SK-N-SH (cell line): ENCODE measurements at regions not wholly inside any gene's neighbourhood (a gene's known extent, or its start where the extent isn't known, plus 50 kb on each side); places are given as distances from the start of the nearest gene placed in this dataset.

Experiments
- CTCF ChIA-PET: fragments of 300-600, 350-600 bp; formaldehyde crosslinking; extraction: SDS; loops from one replicate; lab custom pipeline; 2021; lab: Yijun Ruan, JAX
- POLR2A ChIA-PET: fragments of 350-600 bp; sonication (Branson Sonifier 250); formaldehyde crosslinking; extraction: SDS; loops from one replicate; lab custom pipeline; 2020; ENCODE audit warnings: antibody characterized with exemption, inconsistent platforms; lab: Yijun Ruan, JAX
- DNase-seq: peaks from one replicate; pipeline ENCODE4 v3.0.0; 2012
- H2AFZ ChIP-seq: fragments of 200-600 bp; sonication (generic); 2 replicates; pipeline ENCODE4 v1.8.1; 2016; ENCODE audit warnings: antibody characterized with exemption, mild to moderate bottlenecking, low read depth
- H3F3A ChIP-seq: fragments of 200-600 bp; sonication (generic); replicated peaks from 2 replicates; pipeline ENCODE3; 2016; ENCODE audit warnings: antibody characterized with exemption, mild to moderate bottlenecking; ENCODE audit not compliant: insufficient read depth
- H3K27ac ChIP-seq, 2 experiments: fragments of 200-500 bp in 1 of 2; fragments of 200-600 bp in 1 of 2; sonication (Bioruptor generic) in 1 of 2; sonication (generic), shearing (Covaris generic) in 1 of 2; 2 replicates each; pipeline versions ENCODE4 v1.5.1 to v1.6.1; 2014 to 2016; ENCODE audit warnings: low read depth in 2 of 2, inconsistent platforms in 1 of 2, low read length in 1 of 2, mild to moderate bottlenecking in 1 of 2, mixed read lengths in 1 of 2
- H3K27me3 ChIP-seq: fragments of 200-600 bp; sonication (generic), shearing (Covaris generic); 2 replicates; pipeline ENCODE4 v1.6.1; 2016; ENCODE audit warnings: mixed run types; ENCODE audit not compliant: insufficient read depth
- H3K36me3 ChIP-seq, 2 experiments: fragments of 200-500 bp in 1 of 2; fragments of 200-600 bp in 1 of 2; sonication (Bioruptor generic) in 1 of 2; sonication (generic) in 1 of 2; replicated peaks in 1 of 2; 2 replicates each; pipeline versions ENCODE3 to v1.5.1; 2014 to 2016; ENCODE audit warnings: low read length in 1 of 2, mild to moderate bottlenecking in 1 of 2; ENCODE audit not compliant: insufficient read depth in 2 of 2, control insufficient read depth in 1 of 2
- H3K4me1 ChIP-seq, 2 experiments: fragments of 200-500 bp in 1 of 2; fragments of 200-600 bp in 1 of 2; sonication (Bioruptor generic) in 1 of 2; sonication (generic), shearing (Covaris generic) in 1 of 2; 2 replicates each; pipeline versions ENCODE4 v1.5.1 to v1.6.1; 2014 to 2016; ENCODE audit warnings: low read depth in 1 of 2, low read length in 1 of 2, mixed run types in 1 of 2; ENCODE audit not compliant: insufficient read depth in 2 of 2, control insufficient read depth in 1 of 2
- H3K4me2 ChIP-seq: fragments of 200-600 bp; sonication (generic), shearing (Covaris generic); 2 replicates; pipeline ENCODE4 v1.6.1; 2017; ENCODE audit warnings: mixed run types
- H3K4me3 ChIP-seq, 2 experiments: fragments of 200-500 bp in 1 of 2; fragments of 200-600 bp in 1 of 2; sonication (Bioruptor generic) in 1 of 2; sonication (generic), shearing (Covaris generic) in 1 of 2; 2 replicates each; pipeline versions ENCODE4 v1.5.1 to v1.8.1; 2014 to 2016; ENCODE audit warnings: low read depth in 2 of 2, inconsistent platforms in 1 of 2, low read length in 1 of 2, mild to moderate bottlenecking in 1 of 2, mixed read lengths in 1 of 2, moderate library complexity in 1 of 2
- H3K79me2 ChIP-seq: fragments of 200-600 bp; sonication (generic); 2 replicates; pipeline ENCODE4 v1.8.1; 2017; ENCODE audit warnings: mild to moderate bottlenecking; ENCODE audit not compliant: insufficient read depth
- H3K9ac ChIP-seq: fragments of 200-600 bp; sonication (generic); 2 replicates; pipeline ENCODE4 v1.6.1; 2017; ENCODE audit warnings: mixed run types
- H3K9me2 ChIP-seq: fragments of 200-600 bp; sonication (generic); 2 replicates; pipeline ENCODE4 v1.6.1; 2017; ENCODE audit warnings: mixed run types
- H3K9me3 ChIP-seq: fragments of 200-600 bp; sonication (generic); 2 replicates; pipeline ENCODE4 v1.6.1; 2017; ENCODE audit warnings: mixed run types, mild to moderate bottlenecking, moderate library complexity
- H4K20me1 ChIP-seq: fragments of 200-600 bp; sonication (generic); 2 replicates; pipeline ENCODE4 v1.6.1; 2017; ENCODE audit warnings: mild to moderate bottlenecking, mixed run types; ENCODE audit not compliant: insufficient read depth
- ELF1 ChIP-seq: IDR thresholded peaks from 2 replicates; pipeline ENCODE4 v1.4.0; 2012
- FOSL2 ChIP-seq: IDR thresholded peaks from 2 replicates; pipeline ENCODE4 v1.4.0; 2012; ENCODE audit warnings: low read depth, mild to moderate bottlenecking, moderate library complexity, borderline replicate concordance
- FOXJ3 ChIP-seq: sonication (generic); formaldehyde crosslinking; IDR thresholded peaks from 2 replicates; pipeline ENCODE4 v1.5.1; 2020; ENCODE audit warnings: mild to moderate bottlenecking, missing genetic modification reagents
- GATA2 ChIP-seq: sonication (generic); formaldehyde crosslinking; IDR thresholded peaks from 2 replicates; pipeline ENCODE4 v1.5.0; 2020; ENCODE audit warnings: mild to moderate bottlenecking, missing genetic modification reagents
- MXI1 ChIP-seq: IDR thresholded peaks from 2 replicates; pipeline ENCODE4 v1.6.1; 2012; ENCODE audit warnings: mild to moderate bottlenecking, low read depth, low read length, improper control_type of control experiment
- NRF1 ChIP-seq: IDR thresholded peaks from 2 replicates; pipeline ENCODE4 v1.6.1; 2012; ENCODE audit warnings: low read depth, mild to moderate bottlenecking, low read length
- SIN3A ChIP-seq: IDR thresholded peaks from 2 replicates; pipeline ENCODE4 v1.6.1; 2012; ENCODE audit warnings: low read depth, mild to moderate bottlenecking, low read length, moderate library complexity, borderline replicate concordance
- TAF1 ChIP-seq: IDR thresholded peaks from 2 replicates; pipeline ENCODE4 v1.6.1; 2012; ENCODE audit warnings: low read depth, mild to moderate bottlenecking, low read length, moderate library complexity, borderline replicate concordance
- YY1 ChIP-seq: IDR thresholded peaks from 2 replicates; pipeline ENCODE4 v1.4.0; 2012; ENCODE audit warnings: low read depth, mild to moderate bottlenecking
- WGBS: methylation state at CpG from one replicate; pipeline ENCODE4 v1.1.6; 2017; ENCODE audit warnings: low lambda C conversion rate; 5-methylcytosine and 5-hydroxymethylcytosine counted together
- TF ChIP-seq, protein P1 (sequence below): IDR thresholded peaks from 2 replicates; pipeline ENCODE4 v1.4.0; 2012; ENCODE audit warnings: low read depth, borderline replicate concordance
- TF ChIP-seq, protein P2 (sequence below): IDR thresholded peaks from 2 replicates; pipeline ENCODE4 v1.6.1; 2012; ENCODE audit warnings: mild to moderate bottlenecking, low read depth, low read length, moderate library complexity
- TF ChIP-seq, protein P3 (sequence below): fragments of 200-600 bp; sonication (generic); IDR thresholded peaks from 2 replicates; pipeline ENCODE4 v1.6.1; 2017; ENCODE audit warnings: antibody characterized with exemption, mild to moderate bottlenecking, moderate library complexity

DNA sequence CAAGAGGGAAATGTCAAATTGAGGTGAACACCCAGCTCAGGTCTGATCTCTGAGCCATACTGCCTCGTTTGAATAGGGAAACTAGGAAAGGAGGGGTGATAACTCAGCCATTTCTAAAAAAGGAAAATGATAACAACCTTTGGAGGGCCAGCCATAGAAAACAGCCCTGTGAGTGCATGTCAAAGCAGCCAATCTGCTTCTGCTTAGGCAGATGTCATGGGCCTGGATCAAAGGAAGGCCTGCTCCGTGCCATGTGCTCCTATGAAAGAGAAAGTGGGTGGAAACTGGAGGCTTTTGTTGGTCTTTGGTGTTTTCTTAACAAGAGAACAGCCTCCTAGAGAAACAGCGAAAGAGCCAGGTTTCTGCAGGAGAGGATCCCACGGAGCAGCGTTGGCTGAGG, 428.0 kb downstream of the DHX35 start (continued):
- TF ChIP-seq SIN3A (no peak), NRF1 (no peak), YY1 (no peak), ELF1 (no peak), FOXJ3 (no peak), GATA2 (CRISPR knock-in tag) (no peak), MXI1 (no peak)
- TF ChIP-seq, protein P1, sequence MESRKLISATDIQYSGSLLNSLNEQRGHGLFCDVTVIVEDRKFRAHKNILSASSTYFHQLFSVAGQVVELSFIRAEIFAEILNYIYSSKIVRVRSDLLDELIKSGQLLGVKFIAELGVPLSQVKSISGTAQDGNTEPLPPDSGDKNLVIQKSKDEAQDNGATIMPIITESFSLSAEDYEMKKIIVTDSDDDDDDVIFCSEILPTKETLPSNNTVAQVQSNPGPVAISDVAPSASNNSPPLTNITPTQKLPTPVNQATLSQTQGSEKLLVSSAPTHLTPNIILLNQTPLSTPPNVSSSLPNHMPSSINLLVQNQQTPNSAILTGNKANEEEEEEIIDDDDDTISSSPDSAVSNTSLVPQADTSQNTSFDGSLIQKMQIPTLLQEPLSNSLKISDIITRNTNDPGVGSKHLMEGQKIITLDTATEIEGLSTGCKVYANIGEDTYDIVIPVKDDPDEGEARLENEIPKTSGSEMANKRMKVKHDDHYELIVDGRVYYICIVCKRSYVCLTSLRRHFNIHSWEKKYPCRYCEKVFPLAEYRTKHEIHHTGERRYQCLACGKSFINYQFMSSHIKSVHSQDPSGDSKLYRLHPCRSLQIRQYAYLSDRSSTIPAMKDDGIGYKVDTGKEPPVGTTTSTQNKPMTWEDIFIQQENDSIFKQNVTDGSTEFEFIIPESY, result no peak
- TF ChIP-seq, protein P2, sequence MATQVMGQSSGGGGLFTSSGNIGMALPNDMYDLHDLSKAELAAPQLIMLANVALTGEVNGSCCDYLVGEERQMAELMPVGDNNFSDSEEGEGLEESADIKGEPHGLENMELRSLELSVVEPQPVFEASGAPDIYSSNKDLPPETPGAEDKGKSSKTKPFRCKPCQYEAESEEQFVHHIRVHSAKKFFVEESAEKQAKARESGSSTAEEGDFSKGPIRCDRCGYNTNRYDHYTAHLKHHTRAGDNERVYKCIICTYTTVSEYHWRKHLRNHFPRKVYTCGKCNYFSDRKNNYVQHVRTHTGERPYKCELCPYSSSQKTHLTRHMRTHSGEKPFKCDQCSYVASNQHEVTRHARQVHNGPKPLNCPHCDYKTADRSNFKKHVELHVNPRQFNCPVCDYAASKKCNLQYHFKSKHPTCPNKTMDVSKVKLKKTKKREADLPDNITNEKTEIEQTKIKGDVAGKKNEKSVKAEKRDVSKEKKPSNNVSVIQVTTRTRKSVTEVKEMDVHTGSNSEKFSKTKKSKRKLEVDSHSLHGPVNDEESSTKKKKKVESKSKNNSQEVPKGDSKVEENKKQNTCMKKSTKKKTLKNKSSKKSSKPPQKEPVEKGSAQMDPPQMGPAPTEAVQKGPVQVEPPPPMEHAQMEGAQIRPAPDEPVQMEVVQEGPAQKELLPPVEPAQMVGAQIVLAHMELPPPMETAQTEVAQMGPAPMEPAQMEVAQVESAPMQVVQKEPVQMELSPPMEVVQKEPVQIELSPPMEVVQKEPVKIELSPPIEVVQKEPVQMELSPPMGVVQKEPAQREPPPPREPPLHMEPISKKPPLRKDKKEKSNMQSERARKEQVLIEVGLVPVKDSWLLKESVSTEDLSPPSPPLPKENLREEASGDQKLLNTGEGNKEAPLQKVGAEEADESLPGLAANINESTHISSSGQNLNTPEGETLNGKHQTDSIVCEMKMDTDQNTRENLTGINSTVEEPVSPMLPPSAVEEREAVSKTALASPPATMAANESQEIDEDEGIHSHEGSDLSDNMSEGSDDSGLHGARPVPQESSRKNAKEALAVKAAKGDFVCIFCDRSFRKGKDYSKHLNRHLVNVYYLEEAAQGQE, result no peak

DNA sequence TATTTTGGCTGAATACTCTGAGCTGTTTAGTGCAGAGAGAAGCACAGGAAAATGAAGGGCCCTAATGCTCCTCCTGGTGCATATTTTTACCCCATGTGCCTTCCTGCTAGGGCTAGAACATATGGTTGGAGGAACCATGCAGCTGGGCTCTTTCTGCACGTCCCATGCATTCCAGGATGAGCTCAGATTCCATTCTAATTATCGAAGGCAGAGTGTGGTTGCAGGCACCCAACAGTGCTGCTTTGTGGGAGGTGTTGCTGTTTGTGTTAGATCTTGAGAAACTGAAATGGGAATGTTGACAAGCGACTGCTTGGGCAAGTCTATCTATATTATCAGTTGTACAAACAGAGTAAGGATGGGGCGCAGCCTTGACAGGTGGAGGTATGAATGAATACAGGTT, 419.5 kb downstream of the DHX35 start:
- Histone ChIP-seq H3F3A (no peaks in the 10 kb centered on the region), H3K9ac (no peak overlapping the region), H3K27ac (no peak overlapping the region), H3K9me3 (no peaks in the 10 kb centered on the region), H3K79me2 (no peaks in the 10 kb centered on the region), H3K4me2 (no peak overlapping the region), H3K36me3 (no peaks in the 10 kb centered on the region), H4K20me1 (no peaks in the 10 kb centered on the region), H3K9me2 (no peaks in the 10 kb centered on the region), H2AFZ (no peak overlapping the region), H3K4me3 (no peak overlapping the region), H3K4me1 (no peaks in the 10 kb centered on the region), H3K27me3 (no peaks in the 10 kb centered on the region)
- WGBS, result 21% methylated on average over 4 of the region's 4 CpGs
- ChIA-PET POLR2A (no interaction called here), CTCF (no interaction called here)
- no peak for DNase-seq
- TF ChIP-seq, protein P3, sequence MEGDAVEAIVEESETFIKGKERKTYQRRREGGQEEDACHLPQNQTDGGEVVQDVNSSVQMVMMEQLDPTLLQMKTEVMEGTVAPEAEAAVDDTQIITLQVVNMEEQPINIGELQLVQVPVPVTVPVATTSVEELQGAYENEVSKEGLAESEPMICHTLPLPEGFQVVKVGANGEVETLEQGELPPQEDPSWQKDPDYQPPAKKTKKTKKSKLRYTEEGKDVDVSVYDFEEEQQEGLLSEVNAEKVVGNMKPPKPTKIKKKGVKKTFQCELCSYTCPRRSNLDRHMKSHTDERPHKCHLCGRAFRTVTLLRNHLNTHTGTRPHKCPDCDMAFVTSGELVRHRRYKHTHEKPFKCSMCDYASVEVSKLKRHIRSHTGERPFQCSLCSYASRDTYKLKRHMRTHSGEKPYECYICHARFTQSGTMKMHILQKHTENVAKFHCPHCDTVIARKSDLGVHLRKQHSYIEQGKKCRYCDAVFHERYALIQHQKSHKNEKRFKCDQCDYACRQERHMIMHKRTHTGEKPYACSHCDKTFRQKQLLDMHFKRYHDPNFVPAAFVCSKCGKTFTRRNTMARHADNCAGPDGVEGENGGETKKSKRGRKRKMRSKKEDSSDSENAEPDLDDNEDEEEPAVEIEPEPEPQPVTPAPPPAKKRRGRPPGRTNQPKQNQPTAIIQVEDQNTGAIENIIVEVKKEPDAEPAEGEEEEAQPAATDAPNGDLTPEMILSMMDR, result no peak
- TF ChIP-seq TAF1, result no peak
- TF ChIP-seq, protein P1, result no peak
- no peak for TF ChIP-seq FOSL2
- no peak for TF ChIP-seq FOXJ3
